DND-41 (cell line): ENCODE measurements at regions not wholly inside any gene's neighbourhood (a gene's known extent, or its start where the extent isn't known, plus 50 kb on each side); places are given as distances from the start of the nearest gene placed in this dataset.

Source experiments
- CTCF ChIP-seq: IDR thresholded peaks from 2 replicates; pipeline ENCODE4 v1.5.1; 2012; ENCODE audit warnings: borderline replicate concordance, low read length, moderate library complexity, mild to moderate bottlenecking; ENCODE audit not compliant: poor library complexity, severe bottlenecking; ENCODE audit errors: extremely low read depth
- EZH2 ChIP-seq: IDR thresholded peaks from 3 replicates; pipeline ENCODE4 v1.6.1; 2012; ENCODE audit warnings: borderline replicate concordance, low read depth, mild to moderate bottlenecking, moderate library complexity, low read length, inconsistent platforms; ENCODE audit not compliant: severe bottlenecking

- TF ChIP-seq CTCF (no peak), EZH2 (no peak)
Measured at GRCh38 chr5:174623018-174623417, 101.4 kb upstream of the MSX2 start.
